ENCODE measurements at regions not wholly inside any gene's neighbourhood (a gene's known extent, or its start where the extent isn't known, plus 50 kb on each side); places are given as distances from the start of the nearest gene placed in this dataset.

DNA sequence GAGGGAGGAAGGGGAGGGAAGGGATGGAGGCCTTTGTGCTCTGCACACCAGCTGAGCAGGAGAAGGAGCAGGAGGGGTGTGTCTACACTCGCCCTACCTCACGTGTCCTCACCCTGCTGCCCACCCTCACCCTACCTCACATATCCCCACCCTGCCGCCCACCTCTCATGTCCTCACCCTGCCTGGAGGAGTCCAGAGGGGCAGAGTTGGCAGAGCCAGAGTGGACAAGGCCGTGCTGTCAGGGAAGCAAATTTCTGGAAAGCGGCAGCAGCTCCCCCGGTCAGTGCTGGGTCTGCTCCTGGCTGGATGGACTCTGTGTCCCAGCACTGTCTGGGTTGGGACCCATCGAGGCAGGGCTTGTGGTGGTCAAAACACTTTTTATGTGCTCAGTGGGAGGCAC is 799.6 kb downstream of the BRD1 start:
- TF ChIP-seq ZNF114 (tag by site-specific recombination; IDR thresholded peaks at IDR 0.05) (no peak), ZNF112 (tag by site-specific recombination; IDR thresholded peaks at IDR 0.05) (no peak), ZNF19 (tag by site-specific recombination; IDR thresholded peaks at IDR 0.05; ENCODE audit: low read depth) (no peak), ZNF76 (tag by site-specific recombination; IDR thresholded peaks at IDR 0.05; ENCODE audit: borderline replicate concordance, low read depth) (no peak), ZNF211 (tag by site-specific recombination; IDR thresholded peaks at IDR 0.05; ENCODE audit: low read depth) (no peak), ZNF37A (tag by site-specific recombination; IDR thresholded peaks at IDR 0.05) (no peak)
- TF ChIP-seq, protein P1, sequence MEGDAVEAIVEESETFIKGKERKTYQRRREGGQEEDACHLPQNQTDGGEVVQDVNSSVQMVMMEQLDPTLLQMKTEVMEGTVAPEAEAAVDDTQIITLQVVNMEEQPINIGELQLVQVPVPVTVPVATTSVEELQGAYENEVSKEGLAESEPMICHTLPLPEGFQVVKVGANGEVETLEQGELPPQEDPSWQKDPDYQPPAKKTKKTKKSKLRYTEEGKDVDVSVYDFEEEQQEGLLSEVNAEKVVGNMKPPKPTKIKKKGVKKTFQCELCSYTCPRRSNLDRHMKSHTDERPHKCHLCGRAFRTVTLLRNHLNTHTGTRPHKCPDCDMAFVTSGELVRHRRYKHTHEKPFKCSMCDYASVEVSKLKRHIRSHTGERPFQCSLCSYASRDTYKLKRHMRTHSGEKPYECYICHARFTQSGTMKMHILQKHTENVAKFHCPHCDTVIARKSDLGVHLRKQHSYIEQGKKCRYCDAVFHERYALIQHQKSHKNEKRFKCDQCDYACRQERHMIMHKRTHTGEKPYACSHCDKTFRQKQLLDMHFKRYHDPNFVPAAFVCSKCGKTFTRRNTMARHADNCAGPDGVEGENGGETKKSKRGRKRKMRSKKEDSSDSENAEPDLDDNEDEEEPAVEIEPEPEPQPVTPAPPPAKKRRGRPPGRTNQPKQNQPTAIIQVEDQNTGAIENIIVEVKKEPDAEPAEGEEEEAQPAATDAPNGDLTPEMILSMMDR (tag by site-specific recombination; IDR thresholded peaks at IDR 0.05) = no peak
- TF ChIP-seq, protein P2, sequence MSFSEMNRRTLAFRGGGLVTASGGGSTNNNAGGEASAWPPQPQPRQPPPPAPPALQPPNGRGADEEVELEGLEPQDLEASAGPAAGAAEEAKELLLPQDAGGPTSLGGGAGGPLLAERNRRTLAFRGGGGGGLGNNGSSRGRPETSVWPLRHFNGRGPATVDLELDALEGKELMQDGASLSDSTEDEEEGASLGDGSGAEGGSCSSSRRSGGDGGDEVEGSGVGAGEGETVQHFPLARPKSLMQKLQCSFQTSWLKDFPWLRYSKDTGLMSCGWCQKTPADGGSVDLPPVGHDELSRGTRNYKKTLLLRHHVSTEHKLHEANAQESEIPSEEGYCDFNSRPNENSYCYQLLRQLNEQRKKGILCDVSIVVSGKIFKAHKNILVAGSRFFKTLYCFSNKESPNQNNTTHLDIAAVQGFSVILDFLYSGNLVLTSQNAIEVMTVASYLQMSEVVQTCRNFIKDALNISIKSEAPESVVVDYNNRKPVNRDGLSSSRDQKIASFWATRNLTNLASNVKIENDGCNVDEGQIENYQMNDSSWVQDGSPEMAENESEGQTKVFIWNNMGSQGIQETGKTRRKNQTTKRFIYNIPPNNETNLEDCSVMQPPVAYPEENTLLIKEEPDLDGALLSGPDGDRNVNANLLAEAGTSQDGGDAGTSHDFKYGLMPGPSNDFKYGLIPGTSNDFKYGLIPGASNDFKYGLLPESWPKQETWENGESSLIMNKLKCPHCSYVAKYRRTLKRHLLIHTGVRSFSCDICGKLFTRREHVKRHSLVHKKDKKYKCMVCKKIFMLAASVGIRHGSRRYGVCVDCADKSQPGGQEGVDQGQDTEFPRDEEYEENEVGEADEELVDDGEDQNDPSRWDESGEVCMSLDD (tag by site-specific recombination; IDR thresholded peaks at IDR 0.05) = no peak
- TF ChIP-seq, protein P3, sequence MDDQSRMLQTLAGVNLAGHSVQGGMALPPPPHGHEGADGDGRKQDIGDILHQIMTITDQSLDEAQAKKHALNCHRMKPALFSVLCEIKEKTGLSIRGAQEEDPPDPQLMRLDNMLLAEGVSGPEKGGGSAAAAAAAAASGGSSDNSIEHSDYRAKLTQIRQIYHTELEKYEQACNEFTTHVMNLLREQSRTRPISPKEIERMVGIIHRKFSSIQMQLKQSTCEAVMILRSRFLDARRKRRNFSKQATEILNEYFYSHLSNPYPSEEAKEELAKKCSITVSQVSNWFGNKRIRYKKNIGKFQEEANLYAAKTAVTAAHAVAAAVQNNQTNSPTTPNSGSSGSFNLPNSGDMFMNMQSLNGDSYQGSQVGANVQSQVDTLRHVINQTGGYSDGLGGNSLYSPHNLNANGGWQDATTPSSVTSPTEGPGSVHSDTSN (CRISPR knock-in tag; IDR thresholded peaks at IDR 0.05) = no peak
